GM18511 (cell line): ENCODE measurements at regions not wholly inside any gene's neighbourhood (a gene's known extent, or its start where the extent isn't known, plus 50 kb on each side); places are given as distances from the start of the nearest gene placed in this dataset.
A peak's percentile ranks its signal among the peaks of the same experiment; 100 is the strongest.

Experiments used
- ATAC-seq: cut with Tn5 transposase; IDR thresholded peaks from one replicate; pipeline ENCODE4 v1.9.1; 2021; ENCODE audit warnings: mild to moderate bottlenecking, moderate library complexity; ENCODE audit not compliant: unreplicated experiment

GRCh38 chr1:110765640-110766335, 91.0 kb upstream of the KCNA3 start:
- ATAC-seq: no peak

- no peak for ATAC-seq
Observed at GRCh38 chr1:110763149-110763548, 88.4 kb upstream of the KCNA3 start.

- no peak for ATAC-seq
Observed at GRCh38 chr1:110760321-110760720, 85.6 kb upstream of the KCNA3 start.

GRCh38 chr1:110756506-110756905, 81.8 kb upstream of the KCNA3 start:
- no peak for ATAC-seq

- ATAC-seq: no peak
Observed at GRCh38 chr1:110752941-110753725, 78.4 kb upstream of the KCNA3 start.

GRCh38 chr1:110750562-110750961, 75.8 kb upstream of the KCNA3 start:
- ATAC-seq: no peak

- no peak for ATAC-seq
Observed at GRCh38 chr1:110749960-110750359, 75.2 kb upstream of the KCNA3 start.

- no peak for ATAC-seq
Observed at GRCh38 chr1:110746644-110747259, 72.0 kb upstream of the KCNA3 start.

- no peak for ATAC-seq
Observed at GRCh38 chr1:110743397-110743796, 68.7 kb upstream of the KCNA3 start.

- no peak for ATAC-seq
Observed at GRCh38 chr1:110736900-110737605, 62.3 kb upstream of the KCNA3 start.

GRCh38 chr1:110734133-110734680, 59.5 kb upstream of the KCNA3 start:
- no peak for ATAC-seq

- no peak for ATAC-seq
Observed at GRCh38 chr1:110731529-110731928, 56.8 kb upstream of the KCNA3 start.

- no peak for ATAC-seq
Observed at GRCh38 chr1:110728388-110729001, 53.8 kb upstream of the KCNA3 start.

GRCh38 chr1:110727246-110727645, 52.5 kb upstream of the KCNA3 start:
- ATAC-seq: no peak

- ATAC-seq: peak; percentile 98
Observed at GRCh38 chr1:110726755-110727154, 52.0 kb upstream of the KCNA3 start.
